Ectodermal cell (in vitro differentiated cells): ENCODE measurements at regions not wholly inside any gene's neighbourhood (a gene's known extent, or its start where the extent isn't known, plus 50 kb on each side); places are given as distances from the start of the nearest gene placed in this dataset.

ENCODE experiments used
- H3K27ac ChIP-seq: 2 replicates; pipeline ENCODE4 v1.7.0; 2013; ENCODE audit warnings: mild to moderate bottlenecking, low read depth, low read length; ENCODE audit not compliant: insufficient read depth, poor library complexity, severe bottlenecking
- H3K27me3 ChIP-seq: 2 replicates; pipeline ENCODE4 v1.7.0; 2013; ENCODE audit warnings: mild to moderate bottlenecking, low read length; ENCODE audit not compliant: insufficient read depth, control insufficient read depth, poor library complexity, severe bottlenecking
- H3K36me3 ChIP-seq: one replicate; pipeline ENCODE4 v1.7.0; 2013; ENCODE audit warnings: low read length; ENCODE audit not compliant: control insufficient read depth, insufficient read depth
- H3K4me1 ChIP-seq: one replicate; pipeline ENCODE4 v1.7.0; 2013; ENCODE audit warnings: low read length; ENCODE audit not compliant: control insufficient read depth, insufficient read depth
- H3K4me3 ChIP-seq: 2 replicates; pipeline ENCODE4 v1.7.0; 2013; ENCODE audit warnings: low read depth, low read length, control low read depth; ENCODE audit not compliant: insufficient read depth
- H3K9me3 ChIP-seq: 2 replicates; pipeline ENCODE4 v1.7.0; 2013; ENCODE audit warnings: mild to moderate bottlenecking, low read length, moderate library complexity; ENCODE audit not compliant: control insufficient read depth
- WGBS, 2 experiments: methylation state at CpG; one replicate each; pipeline ENCODE4 v1.1.7; 2013; ENCODE audit warnings: missing lambda C conversion rate in 2 of 2; 5-methylcytosine and 5-hydroxymethylcytosine counted together

DNA sequence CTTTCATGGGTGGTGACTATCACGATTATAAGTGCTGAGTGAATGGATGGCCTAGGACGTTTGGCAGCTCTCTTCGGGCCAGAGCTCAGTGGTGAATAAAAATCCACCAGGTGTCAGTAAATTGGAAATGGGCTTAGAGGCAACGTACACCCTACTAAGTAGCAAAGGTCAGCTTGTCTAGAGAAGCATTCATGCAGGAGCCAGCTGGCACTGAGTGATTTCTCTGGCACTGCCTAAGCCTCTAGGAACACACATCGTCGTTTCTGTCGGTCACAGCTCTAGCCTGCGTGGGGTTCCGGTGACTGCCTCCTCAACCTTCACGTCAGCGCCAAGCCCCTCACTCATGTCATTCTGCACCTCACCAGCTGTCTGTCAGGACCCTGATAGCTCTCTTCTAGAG is 192.4 kb upstream of the NTM start:
- no peaks in the 10 kb centered on the region for H3K27me3 ChIP-seq
- no peak overlapping the region for H3K4me3 ChIP-seq
- 91 to 93% methylated on average over 11 of the region's 11 CpGs for WGBS, 2 experiments
- no peaks in the 10 kb centered on the region for H3K4me1 ChIP-seq
- no peak overlapping the region for H3K27ac ChIP-seq
- H3K9me3 ChIP-seq = no peaks in the 10 kb centered on the region
- H3K36me3 ChIP-seq = no peaks in the 10 kb centered on the region

DNA sequence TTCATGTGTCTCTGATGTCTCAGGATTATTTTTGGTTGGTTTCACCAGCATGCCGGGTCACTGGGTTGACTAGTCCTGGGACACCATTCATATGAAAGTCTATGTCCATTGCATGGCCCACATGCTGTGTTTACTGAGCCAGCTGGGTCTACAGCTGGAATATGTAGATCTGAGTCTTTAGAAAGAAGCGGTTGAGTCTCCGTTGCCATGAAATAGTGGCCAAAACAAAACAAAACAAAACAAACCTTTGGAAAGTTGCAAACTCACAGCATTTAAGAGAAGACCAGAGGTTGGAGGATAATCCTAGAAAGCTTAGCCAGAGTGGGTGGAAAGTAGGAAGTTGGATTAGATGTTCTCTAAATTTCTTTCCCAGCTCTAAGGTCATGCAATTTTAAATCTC is 191.8 kb upstream of the NTM start:
- H3K4me1 ChIP-seq = no peaks in the 10 kb centered on the region
- H3K36me3 ChIP-seq = no peaks in the 10 kb centered on the region
- no peak overlapping the region for H3K4me3 ChIP-seq
- no peaks in the 10 kb centered on the region for H3K27me3 ChIP-seq
- H3K27ac ChIP-seq = no peak overlapping the region
- 79 to 84% methylated on average over 3 of the region's 3 CpGs for WGBS, 2 experiments
- no peaks in the 10 kb centered on the region for H3K9me3 ChIP-seq

GRCh38 chr11:131179836-131180235 is 190.6 kb upstream of the NTM start:
- 78% methylated on average over 4 of the region's 4 CpGs for WGBS, 2 experiments
- H3K4me3 ChIP-seq = no peak overlapping the region

GRCh38 chr11:131185915-131186314 is 184.5 kb upstream of the NTM start:
- Histone ChIP-seq H3K27me3 (no peaks in the 10 kb centered on the region), H3K36me3 (no peaks in the 10 kb centered on the region), H3K27ac (no peak overlapping the region), H3K4me1 (peaks cover 15% of the 10 kb centered on the region), H3K4me3 (no peak overlapping the region), H3K9me3 (no peaks in the 10 kb centered on the region)
- WGBS, 2 experiments = 58 to 62% methylated on average over 3 of the region's 3 CpGs

More at GRCh38 chr11:131179836-131180235, 190.6 kb upstream of the NTM start:
- H3K27me3 ChIP-seq = no peaks in the 10 kb centered on the region
- no peaks in the 10 kb centered on the region for H3K4me1 ChIP-seq
- no peak overlapping the region for H3K27ac ChIP-seq
- no peaks in the 10 kb centered on the region for H3K36me3 ChIP-seq
- H3K9me3 ChIP-seq = no peaks in the 10 kb centered on the region

DNA sequence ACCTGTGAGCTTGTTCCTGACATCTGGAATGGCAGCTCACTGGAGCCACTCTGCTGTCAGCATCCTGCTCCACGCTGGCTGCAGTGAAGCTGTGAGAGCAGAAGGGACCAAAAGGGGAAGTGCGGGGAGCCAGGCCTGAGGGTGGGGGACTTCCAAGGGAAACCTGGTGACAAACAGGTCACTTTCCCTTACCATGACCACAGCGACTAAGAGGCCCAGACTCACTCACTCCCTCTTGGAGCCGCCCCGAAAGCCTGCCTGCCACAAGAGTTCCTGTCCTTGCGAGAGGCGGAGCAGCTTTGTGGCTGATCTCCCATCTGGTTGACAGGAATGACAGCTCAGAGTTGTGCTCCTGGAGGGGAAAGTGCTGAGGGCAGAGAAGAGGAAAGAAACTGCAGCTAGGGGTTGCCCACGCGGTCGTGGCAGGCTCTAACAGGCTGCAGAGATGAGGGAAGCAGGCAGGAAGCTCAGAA is 183.8 kb upstream of the NTM start:
- H3K27ac ChIP-seq = no peak overlapping the region

DNA sequence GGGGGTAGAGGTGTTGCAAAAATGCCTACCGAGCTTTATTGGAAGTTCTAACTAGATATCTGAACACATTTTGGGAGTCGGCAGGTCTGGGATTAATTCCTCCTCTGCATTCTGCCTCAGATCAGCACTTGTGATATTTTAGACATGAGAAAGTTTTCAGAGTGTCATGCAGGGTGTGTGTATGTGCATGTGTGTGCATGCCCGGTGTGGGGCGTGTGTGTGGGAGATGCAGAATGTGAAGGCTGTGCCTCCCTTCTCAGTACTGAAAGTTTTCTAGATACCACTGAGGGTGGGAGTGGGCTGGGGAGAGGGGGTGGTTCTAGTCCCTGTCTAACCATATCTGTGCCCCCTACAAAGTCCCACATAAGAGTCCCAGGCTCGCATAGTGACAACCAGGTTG is 180.0 kb upstream of the NTM start:
- H3K4me1 ChIP-seq = peaks cover 21% of the 10 kb centered on the region
- no peak overlapping the region for H3K4me3 ChIP-seq
- no peaks in the 10 kb centered on the region for H3K9me3 ChIP-seq
- no peaks in the 10 kb centered on the region for H3K27me3 ChIP-seq
- no peak overlapping the region for H3K27ac ChIP-seq
- 90 to 96% methylated on average over 5 of the region's 5 CpGs for WGBS, 2 experiments
- no peaks in the 10 kb centered on the region for H3K36me3 ChIP-seq

More for the DNA sequence above, 183.8 kb upstream of the NTM start:
- Histone ChIP-seq H3K4me3 (no peak overlapping the region), H3K4me1 (peaks cover 15% of the 10 kb centered on the region), H3K36me3 (no peaks in the 10 kb centered on the region), H3K9me3 (no peaks in the 10 kb centered on the region), H3K27me3 (no peaks in the 10 kb centered on the region)
- WGBS, 2 experiments = 31 to 38% methylated on average over 10 of the region's 10 CpGs

DNA sequence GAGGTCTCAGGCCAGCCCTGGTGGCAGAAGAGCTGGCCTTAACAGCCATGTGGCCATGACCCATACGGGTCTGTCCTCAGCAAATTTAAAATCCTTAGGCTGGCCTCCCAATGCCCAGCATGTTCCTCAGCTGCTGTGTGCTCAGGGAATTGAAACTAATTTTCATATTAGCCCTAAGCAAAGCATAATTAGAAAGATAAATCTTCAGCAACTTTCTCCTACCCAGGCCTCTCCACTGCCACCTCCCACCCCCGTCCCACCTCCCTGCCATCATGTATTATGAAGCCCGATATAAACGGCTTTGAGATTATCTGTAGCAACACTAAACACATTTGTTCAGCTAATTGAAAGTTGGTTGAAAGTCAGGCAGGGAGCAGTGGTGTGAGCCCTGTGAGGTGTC is 178.8 kb upstream of the NTM start:
- no peaks in the 10 kb centered on the region for H3K9me3 ChIP-seq
- no peaks in the 10 kb centered on the region for H3K36me3 ChIP-seq
- H3K27me3 ChIP-seq = no peaks in the 10 kb centered on the region
- peaks cover 11% of the 10 kb centered on the region for H3K4me1 ChIP-seq
- 43 to 71% methylated on average over 2 to 4 of the region's 4 CpGs for WGBS, 2 experiments
- no peak overlapping the region for H3K4me3 ChIP-seq
- H3K27ac ChIP-seq = no peak overlapping the region

DNA sequence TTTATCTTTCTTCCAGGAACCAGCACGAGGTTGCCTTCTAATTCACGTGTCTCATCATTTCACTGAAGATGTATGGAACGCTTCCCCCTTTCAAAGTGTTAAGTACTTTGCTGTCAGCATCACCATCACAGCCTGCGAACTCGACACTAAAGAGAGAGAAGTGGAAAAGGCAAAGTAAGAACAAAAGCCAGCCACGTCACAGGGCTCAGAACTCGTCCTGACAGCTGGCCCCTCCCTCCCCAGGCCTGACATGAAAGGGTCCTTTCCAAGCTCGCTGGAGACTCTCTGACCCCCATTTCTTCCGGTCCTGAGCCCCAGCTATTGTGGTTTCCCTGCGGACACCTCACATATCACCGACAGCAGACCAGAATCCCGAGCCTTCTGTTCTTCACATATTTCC is 177.8 kb upstream of the NTM start:
- Histone ChIP-seq H3K36me3 (no peaks in the 10 kb centered on the region), H3K27ac (no peak overlapping the region), H3K4me3 (no peak overlapping the region), H3K27me3 (no peaks in the 10 kb centered on the region), H3K9me3 (no peaks in the 10 kb centered on the region), H3K4me1 (peaks cover 6% of the 10 kb centered on the region)
- WGBS, 2 experiments = 79 to 80% methylated on average over 12 of the region's 12 CpGs

DNA sequence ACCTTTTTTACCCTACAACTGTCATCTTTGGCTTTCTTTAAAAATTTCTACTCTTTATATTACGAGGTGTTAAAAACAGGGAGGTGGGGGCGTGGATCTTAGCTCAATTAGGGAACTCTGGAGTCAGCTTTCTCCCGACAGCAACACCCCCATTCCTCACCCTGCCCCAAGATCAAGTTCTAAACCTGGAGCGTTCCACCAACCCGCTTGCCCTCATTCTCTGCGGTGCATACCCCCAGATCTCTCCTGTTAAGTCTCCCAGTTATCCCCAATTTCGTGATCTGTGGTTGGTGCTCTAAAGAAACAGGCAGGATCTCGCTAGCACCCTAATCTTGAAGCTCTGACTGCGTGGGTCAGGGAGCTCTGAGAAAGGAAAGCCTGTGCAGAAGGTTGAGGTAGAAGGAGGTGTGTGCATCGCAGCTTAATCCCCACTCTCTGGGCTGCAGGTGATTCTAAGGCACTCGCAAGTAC is 177.3 kb upstream of the NTM start:
- 91 to 95% methylated on average over 11 of the region's 11 CpGs for whole genome bisulfite sequencing, 2 experiments
- Histone ChIP-seq H3K9me3 (no peaks in the 10 kb centered on the region), H3K36me3 (no peaks in the 10 kb centered on the region), H3K4me1 (peaks cover 6% of the 10 kb centered on the region), H3K4me3 (no peak overlapping the region), H3K27me3 (no peaks in the 10 kb centered on the region), H3K27ac (no peak overlapping the region)

- Histone ChIP-seq H3K27ac (no peak overlapping the region), H3K9me3 (no peaks in the 10 kb centered on the region), H3K4me1 (peaks cover 6% of the 10 kb centered on the region), H3K36me3 (no peaks in the 10 kb centered on the region), H3K4me3 (no peak overlapping the region), H3K27me3 (no peaks in the 10 kb centered on the region)
- WGBS, 2 experiments = 91 to 93% methylated on average over 6 of the region's 6 CpGs
Measured at GRCh38 chr11:131194726-131195125, 175.7 kb upstream of the NTM start.
